Activated CD4-positive, alpha-beta memory T cell treated with anti-CD3 and anti-CD28 coated beads, Interleukin-2, amount 10 ng/mL, durations not matched to agents 7 days and 5 days (primary cell): ENCODE measurements at regions not wholly inside any gene's neighbourhood (a gene's known extent, or its start where the extent isn't known, plus 50 kb on each side); places are given as distances from the start of the nearest gene placed in this dataset.

Experiments
- CTCF ChIA-PET: fragments of 350-600 bp; sonication (Branson Sonifier 250); formaldehyde crosslinking; loops from one replicate; lab custom pipeline; 2021; ENCODE audit warnings: antibody characterized with exemption, inconsistent platforms; lab: Charles Lee
- POLR2A ChIA-PET: fragments of 350-600 bp; sonication (Branson Sonifier 250); formaldehyde crosslinking; loops from one replicate; lab custom pipeline; 2021; ENCODE audit warnings: antibody characterized with exemption; lab: Charles Lee
- DNase-seq: peaks from one replicate; pipeline ENCODE4 v3.0.0-alpha.2; 2020
- H3K27ac Mint-ChIP-seq: one replicate; pipeline ENCODE4 v1.8.0; 2021; ENCODE audit warnings: mild to moderate bottlenecking, mixed read lengths
- H3K27me3 Mint-ChIP-seq: one replicate; pipeline ENCODE4 v1.8.0; 2021; ENCODE audit warnings: mixed read lengths
- H3K36me3 Mint-ChIP-seq: one replicate; pipeline ENCODE4 v1.8.0; 2021; ENCODE audit warnings: low read depth, mixed read lengths
- H3K4me1 Mint-ChIP-seq: one replicate; pipeline ENCODE4 v1.8.0; 2021; ENCODE audit warnings: mixed read lengths
- H3K4me3 Mint-ChIP-seq: one replicate; pipeline ENCODE4 v1.8.0; 2021; ENCODE audit warnings: mild to moderate bottlenecking, mixed read lengths
- H3K9me3 Mint-ChIP-seq: one replicate; pipeline ENCODE4 v1.8.0; 2021; ENCODE audit warnings: mixed read lengths

DNA sequence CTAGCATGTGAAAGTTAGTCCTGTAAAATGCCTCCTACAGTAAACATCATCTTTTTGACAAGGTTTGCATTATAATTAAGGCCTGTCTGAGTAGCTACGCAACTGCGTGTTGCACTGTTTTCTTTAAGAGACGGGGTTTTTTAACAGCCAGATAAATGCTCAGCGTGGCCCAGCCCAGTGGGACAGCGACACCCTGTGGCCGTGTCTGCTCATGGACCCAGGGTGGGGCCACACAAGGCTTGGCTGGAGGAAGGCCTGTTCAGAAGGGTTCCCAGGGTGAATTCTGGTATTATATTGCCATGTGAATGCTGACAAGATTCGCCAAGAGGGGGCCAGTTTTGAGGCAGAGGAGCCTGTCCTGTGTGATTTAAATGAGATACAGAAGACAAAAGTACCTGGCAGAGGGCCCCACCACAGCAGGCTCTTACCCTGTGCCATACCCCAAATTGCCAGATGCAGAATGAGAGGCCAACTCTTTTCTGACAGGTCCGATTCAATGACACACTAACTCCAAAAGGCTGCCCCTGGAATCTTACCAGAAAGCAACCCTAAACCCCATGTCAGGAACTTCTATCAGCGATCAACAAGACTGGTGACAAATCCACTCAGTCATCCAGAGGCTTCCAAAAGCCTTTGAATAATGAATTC, 65.9 kb upstream of the IRX6 start:
- Mint-ChIP-seq H3K27ac (no peak overlapping the region), H3K4me3 (no peak overlapping the region)

DNA sequence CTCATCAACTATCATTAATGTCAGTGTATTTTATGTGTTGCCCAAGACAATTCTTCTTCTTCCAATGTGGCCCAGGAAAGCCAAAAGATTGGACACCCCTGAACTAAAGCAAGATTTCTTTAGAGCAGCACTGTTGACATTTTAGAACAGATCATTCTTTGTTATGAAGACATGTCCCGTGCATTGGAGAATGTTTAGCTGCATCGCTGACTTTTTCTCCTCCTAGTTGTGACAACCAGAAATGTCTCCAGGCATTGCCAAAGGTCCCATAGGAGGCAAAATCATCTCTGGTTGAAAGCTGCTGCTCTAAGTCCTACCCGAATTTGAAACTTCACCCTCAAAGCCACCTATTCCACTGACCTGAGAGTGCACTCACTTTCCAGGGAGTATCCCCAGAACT, 62.7 kb upstream of the IRX6 start:
- Mint-ChIP-seq H3K4me3 (no peak overlapping the region), H3K36me3 (no peaks in the 10 kb centered on the region), H3K27me3 (no peaks in the 10 kb centered on the region), H3K9me3 (no peaks in the 10 kb centered on the region), H3K4me1 (no peaks in the 10 kb centered on the region), H3K27ac (no peak overlapping the region)
- POLR2A ChIA-PET, result no interaction called here
- CTCF ChIA-PET, result interaction anchor here (1.0 kb wide), 1 partner anchor 1712 kb away, joined by 3 read pairs; no protein-coding TSS in a partner anchor
- DNase-seq, result no peak

More for the DNA sequence above, 65.9 kb upstream of the IRX6 start:
- Mint-ChIP-seq H3K4me1 (no peaks in the 10 kb centered on the region), H3K9me3 (no peaks in the 10 kb centered on the region), H3K36me3 (no peaks in the 10 kb centered on the region), H3K27me3 (no peaks in the 10 kb centered on the region)
- ChIA-PET POLR2A (no interaction called here), CTCF (interaction anchor here (1.5 to 1.6 kb wide), 2 partner anchors 9 to 1709 kb away, joined by 3 to 4 read pairs; no protein-coding TSS in a partner anchor)
- peak; percentile 49 for DNase-seq

DNA sequence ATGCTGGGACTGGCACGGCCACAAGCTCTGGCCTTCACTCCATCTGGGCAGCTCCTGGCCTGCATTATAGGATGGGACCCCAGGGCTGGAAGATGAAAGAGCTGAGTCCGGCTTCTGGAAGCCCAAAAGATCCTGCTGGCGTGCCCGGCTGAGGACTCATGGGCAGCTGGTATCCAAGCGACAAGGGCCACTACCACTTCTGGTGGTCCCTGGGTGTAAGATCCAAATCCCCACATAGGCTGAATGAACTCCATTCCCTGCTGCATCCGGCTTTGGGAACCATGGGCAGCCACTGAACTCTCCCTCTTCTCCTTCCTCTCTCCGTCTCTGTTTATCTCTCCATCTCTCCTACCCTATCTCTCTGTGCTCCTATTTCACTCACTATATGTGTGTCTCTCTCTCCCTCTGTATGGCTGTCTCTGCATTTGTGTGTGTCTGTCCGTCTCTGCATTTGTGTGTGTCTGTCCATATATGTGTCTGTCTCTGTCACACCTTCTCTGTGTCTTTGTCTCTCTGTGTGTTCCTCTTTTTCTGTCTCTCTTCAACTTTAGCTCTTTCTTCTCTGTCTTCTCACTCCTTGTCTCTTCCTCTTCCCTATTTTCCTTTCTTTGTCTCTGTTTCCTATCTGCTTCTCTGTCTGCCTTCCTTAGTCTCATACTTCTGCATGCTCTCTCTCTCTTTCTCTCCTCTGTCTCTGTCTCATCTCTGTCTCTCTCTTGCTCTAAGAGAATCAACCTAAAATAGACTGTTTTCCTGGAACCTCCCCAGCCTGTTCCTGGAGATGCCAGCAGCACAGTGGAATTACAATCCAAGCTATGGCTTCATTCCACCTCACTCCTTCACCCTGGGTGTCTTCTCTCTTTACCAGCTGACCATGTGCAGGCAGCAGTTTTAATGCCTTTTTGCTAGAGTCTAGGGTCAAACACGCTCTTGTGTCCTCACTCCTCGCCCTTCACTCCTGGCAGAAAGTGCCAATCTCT, 60.4 kb upstream of the IRX6 start:
- ChIA-PET CTCF (no interaction called here), POLR2A (no interaction called here)
- H3K9me3 Mint-ChIP-seq, result no peaks in the 10 kb centered on the region
- H3K27me3 Mint-ChIP-seq, result no peaks in the 10 kb centered on the region
- no peak overlapping the region for H3K27ac Mint-ChIP-seq
- no peaks in the 10 kb centered on the region for H3K4me1 Mint-ChIP-seq
- no peak for DNase-seq
- no peaks in the 10 kb centered on the region for H3K36me3 Mint-ChIP-seq
- H3K4me3 Mint-ChIP-seq, result no peak overlapping the region

GRCh38 chr16:55264949-55265348, 59.1 kb upstream of the IRX6 start:
- POLR2A ChIA-PET, result no interaction called here
- no peak overlapping the region for H3K4me3 Mint-ChIP-seq

GRCh38 chr16:55265926-55266325, 58.1 kb upstream of the IRX6 start:
- no peak overlapping the region for H3K27ac Mint-ChIP-seq
- no peaks in the 10 kb centered on the region for H3K27me3 Mint-ChIP-seq
- no peaks in the 10 kb centered on the region for H3K4me1 Mint-ChIP-seq
- POLR2A ChIA-PET, result no interaction called here
- no peaks in the 10 kb centered on the region for H3K36me3 Mint-ChIP-seq
- CTCF ChIA-PET, result no interaction called here
- DNase-seq, result no peak
- no peak overlapping the region for H3K4me3 Mint-ChIP-seq
- no peaks in the 10 kb centered on the region for H3K9me3 Mint-ChIP-seq

More at GRCh38 chr16:55264949-55265348, 59.1 kb upstream of the IRX6 start:
- CTCF ChIA-PET, result no interaction called here
- DNase-seq, result no peak
- Mint-ChIP-seq H3K9me3 (no peaks in the 10 kb centered on the region), H3K27ac (no peak overlapping the region), H3K27me3 (no peaks in the 10 kb centered on the region), H3K36me3 (no peaks in the 10 kb centered on the region), H3K4me1 (no peaks in the 10 kb centered on the region)

- Mint-ChIP-seq H3K27me3 (no peaks in the 10 kb centered on the region), H3K4me3 (no peak overlapping the region), H3K9me3 (no peaks in the 10 kb centered on the region), H3K27ac (no peak overlapping the region), H3K4me1 (no peaks in the 10 kb centered on the region), H3K36me3 (no peaks in the 10 kb centered on the region)
- DNase-seq, result no peak
- ChIA-PET POLR2A (no interaction called here), CTCF (no interaction called here)
Observed at GRCh38 chr16:55271945-55272513, 52.0 kb upstream of the IRX6 start.

GRCh38 chr16:55272744-55273143, 51.3 kb upstream of the IRX6 start:
- H3K27ac Mint-ChIP-seq, result no peak overlapping the region

GRCh38 chr16:55273356-55273755, 50.6 kb upstream of the IRX6 start:
- ChIA-PET CTCF (no interaction called here), POLR2A (no interaction called here)
- DNase-seq, result no peak
- no peak overlapping the region for H3K27ac Mint-ChIP-seq
- no peaks in the 10 kb centered on the region for H3K27me3 Mint-ChIP-seq
- no peak overlapping the region for H3K4me3 Mint-ChIP-seq
- H3K4me1 Mint-ChIP-seq, result no peaks in the 10 kb centered on the region
- no peaks in the 10 kb centered on the region for H3K36me3 Mint-ChIP-seq
- H3K9me3 Mint-ChIP-seq, result no peaks in the 10 kb centered on the region

More at GRCh38 chr16:55272744-55273143, 51.3 kb upstream of the IRX6 start:
- ChIA-PET POLR2A (no interaction called here), CTCF (no interaction called here)
- H3K36me3 Mint-ChIP-seq, result no peaks in the 10 kb centered on the region
- no peak for DNase-seq
- no peaks in the 10 kb centered on the region for H3K9me3 Mint-ChIP-seq
- no peaks in the 10 kb centered on the region for H3K4me1 Mint-ChIP-seq
- H3K4me3 Mint-ChIP-seq, result no peak overlapping the region
- H3K27me3 Mint-ChIP-seq, result no peaks in the 10 kb centered on the region

GRCh38 chr16:55273959-55274358, 50.0 kb upstream of the IRX6 start:
- no peaks in the 10 kb centered on the region for H3K9me3 Mint-ChIP-seq
- H3K27ac Mint-ChIP-seq, result no peak overlapping the region
- no peaks in the 10 kb centered on the region for H3K36me3 Mint-ChIP-seq
- ChIA-PET POLR2A (no interaction called here), CTCF (no interaction called here)
- H3K27me3 Mint-ChIP-seq, result no peaks in the 10 kb centered on the region
- no peak for DNase-seq
- no peak overlapping the region for H3K4me3 Mint-ChIP-seq
- no peaks in the 10 kb centered on the region for H3K4me1 Mint-ChIP-seq
